GM12801 (cell line): ENCODE measurements at regions not wholly inside any gene's neighbourhood (a gene's known extent, or its start where the extent isn't known, plus 50 kb on each side); places are given as distances from the start of the nearest gene placed in this dataset.

Experiments
- TF ChIP-seq, protein P1 (sequence below): IDR thresholded peaks from one replicate; pipeline ENCODE4 v1.5.1; 2011; ENCODE audit warnings: control low read depth; ENCODE audit not compliant: insufficient read length; ENCODE audit errors: extremely low read depth

DNA sequence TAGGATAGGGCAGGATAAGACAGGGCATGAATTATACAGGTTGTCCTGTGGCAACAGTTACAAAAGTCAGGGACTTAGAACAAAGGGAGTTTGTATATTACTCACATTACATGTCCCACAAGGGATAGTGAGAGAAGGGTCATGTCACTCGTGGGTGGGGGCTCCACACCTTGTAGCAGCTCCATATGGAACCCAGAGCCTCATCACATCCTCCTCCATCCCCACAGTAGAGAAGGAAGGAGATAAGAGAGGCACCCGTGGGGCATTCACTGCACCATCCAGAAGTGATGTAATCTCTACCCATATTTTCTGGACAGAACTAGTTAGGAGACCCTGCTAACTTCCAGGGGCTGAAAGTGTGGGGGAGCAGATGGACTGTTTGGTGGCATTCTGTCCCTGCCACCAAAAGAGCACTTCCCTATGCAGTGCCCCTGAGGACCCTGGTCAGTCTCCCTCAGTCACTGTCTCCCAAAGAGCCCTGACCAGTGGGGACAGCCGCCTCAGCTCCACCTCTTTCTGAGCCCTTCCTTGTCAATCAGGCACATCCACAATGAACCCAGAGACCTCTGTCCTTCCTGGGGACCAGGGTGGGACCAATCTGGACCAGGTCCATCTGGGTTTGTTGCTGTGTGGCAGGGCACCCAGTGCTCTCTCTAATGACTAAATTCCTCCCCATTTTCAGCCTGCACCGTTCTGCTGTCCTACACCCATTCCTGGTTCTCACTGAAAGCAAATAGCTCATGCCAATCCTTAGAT lies 154.8 kb upstream of the ETV3 start:
- TF ChIP-seq, protein P1, sequence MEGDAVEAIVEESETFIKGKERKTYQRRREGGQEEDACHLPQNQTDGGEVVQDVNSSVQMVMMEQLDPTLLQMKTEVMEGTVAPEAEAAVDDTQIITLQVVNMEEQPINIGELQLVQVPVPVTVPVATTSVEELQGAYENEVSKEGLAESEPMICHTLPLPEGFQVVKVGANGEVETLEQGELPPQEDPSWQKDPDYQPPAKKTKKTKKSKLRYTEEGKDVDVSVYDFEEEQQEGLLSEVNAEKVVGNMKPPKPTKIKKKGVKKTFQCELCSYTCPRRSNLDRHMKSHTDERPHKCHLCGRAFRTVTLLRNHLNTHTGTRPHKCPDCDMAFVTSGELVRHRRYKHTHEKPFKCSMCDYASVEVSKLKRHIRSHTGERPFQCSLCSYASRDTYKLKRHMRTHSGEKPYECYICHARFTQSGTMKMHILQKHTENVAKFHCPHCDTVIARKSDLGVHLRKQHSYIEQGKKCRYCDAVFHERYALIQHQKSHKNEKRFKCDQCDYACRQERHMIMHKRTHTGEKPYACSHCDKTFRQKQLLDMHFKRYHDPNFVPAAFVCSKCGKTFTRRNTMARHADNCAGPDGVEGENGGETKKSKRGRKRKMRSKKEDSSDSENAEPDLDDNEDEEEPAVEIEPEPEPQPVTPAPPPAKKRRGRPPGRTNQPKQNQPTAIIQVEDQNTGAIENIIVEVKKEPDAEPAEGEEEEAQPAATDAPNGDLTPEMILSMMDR: no peak

DNA sequence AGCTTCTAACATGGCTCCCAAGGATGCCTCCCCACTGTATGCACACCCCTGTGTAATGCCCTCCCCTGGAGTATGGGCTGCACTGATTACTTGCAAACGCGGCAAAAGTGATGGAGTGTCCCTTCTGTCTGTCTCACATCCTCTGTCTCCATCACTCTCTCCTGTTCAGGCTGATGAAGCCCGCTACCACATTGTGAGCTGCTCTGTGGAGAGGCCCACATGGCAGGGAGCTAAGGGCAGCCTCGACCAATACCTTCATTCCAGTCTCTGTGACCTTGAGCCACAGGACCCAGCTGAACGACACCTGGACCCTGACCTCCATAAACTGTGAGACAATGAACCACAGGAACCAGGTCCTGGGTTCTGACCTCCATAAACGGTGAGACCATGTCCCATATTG lies 154.1 kb upstream of the ETV3 start:
- TF ChIP-seq, protein P1: no peak

DNA sequence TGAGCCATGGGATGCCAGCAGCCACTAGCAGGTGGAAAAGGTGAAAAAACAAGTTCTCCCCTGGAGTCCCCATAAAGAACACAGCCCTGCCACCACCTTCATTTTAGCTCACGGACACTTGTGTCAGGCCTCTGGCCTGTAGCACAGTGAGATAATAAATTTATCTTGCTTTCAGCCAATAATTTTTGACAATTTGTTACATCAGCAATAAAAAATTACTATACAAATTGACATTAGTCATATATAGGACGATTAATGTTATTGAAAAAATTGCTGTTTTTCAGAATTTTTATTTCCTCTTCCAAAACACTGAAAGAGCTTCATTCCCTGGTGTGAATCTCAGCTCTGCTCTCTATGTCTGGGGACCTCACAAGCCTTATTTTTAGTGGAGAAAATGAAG lies 152.9 kb upstream of the ETV3 start:
- TF ChIP-seq, protein P1: no peak

DNA sequence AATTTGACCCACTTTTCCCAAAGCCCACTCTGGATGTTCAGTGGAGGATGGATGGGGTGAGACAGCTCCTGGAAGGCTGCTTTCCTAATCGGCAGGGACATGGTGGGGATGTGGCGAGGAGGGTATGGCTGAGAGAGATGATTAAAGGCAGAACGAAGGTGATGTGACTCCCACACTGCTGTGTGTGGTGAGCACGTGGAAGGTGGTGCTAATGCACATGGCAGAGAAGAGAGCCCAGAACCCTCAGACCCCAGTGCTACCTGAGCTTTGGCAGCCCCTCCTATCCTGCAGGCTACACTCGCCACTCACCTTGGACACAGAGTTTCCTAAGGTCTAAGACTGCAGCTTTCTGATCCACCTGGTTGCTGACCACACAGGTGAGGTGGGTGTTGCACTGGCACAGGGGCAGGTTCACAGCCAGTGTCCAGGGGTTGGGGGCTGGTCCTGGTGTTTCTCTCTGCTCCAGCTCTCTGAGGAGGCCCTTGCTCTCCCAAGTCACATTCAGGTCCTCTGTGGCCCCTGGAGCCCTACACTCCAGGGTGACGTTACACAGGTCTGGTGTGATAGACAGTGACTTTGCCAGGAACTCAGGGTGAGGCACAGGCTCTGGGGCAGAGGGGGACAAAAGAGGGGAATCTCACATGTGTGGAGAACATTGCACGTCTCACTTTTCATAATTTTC lies 151.4 kb upstream of the ETV3 start:
- TF ChIP-seq, protein P1: no peak

DNA sequence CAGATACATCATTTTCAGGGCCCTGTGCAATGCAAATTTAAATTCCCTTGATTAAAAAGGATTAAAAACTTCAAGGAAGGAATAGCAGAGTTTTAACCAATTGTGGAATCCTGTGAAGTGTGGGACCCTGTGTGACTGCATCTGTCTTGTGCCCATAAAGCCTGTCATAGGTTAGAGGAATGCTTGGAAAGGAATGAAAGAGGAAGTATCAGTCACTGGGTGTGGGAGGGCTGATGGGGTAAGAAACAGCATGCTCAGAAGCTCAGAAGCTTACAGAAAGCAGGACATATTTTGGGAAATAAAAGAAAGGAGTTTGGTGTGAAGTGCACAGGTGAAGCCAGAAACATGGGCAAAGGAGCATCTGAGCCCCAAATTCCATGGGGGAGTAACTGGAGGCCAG lies 150.8 kb upstream of the ETV3 start:
- TF ChIP-seq, protein P1: no peak

DNA sequence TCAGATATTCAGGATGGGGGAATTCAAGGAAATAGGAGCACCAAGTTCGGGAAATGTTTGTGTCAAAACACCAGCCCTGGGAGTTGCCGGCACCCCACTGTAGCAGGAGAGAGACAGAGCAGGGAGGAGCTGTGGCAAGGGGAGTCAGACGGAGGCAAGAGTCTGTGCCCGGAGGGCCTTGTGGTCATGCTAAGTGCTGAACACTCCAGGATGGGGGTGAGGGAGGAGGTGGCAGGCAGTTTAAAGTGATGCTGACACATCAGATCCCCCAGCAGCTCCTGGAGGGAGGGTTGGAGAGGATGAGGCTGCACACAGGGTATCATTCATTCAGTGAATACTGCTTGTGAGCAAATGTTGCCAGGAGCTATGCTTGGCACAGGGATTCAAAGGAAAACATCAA lies 150.3 kb upstream of the ETV3 start:
- TF ChIP-seq, protein P1: no peak

DNA sequence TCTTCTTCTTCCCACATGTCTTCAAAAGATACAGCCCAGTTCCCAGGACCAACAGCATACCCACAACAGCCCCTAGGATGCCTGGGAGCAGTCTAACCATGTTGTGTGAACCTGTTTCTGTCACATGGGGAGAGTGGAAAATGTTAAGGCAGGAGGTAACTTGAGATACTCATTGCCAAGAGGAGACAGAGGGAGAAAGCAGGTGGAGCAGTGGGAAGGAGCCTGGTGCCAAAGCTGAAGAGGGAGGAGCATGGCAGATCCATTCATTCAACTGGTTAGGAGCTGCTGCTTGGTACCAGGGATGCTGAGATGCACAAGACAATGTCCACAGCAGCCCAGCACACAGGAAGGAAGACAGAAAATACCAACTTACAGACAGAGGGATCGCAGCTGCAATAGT lies 149.8 kb upstream of the ETV3 start:
- TF ChIP-seq, protein P1: no peak
